ENCODE measurements at regions not wholly inside any gene's neighbourhood (a gene's known extent, or its start where the extent isn't known, plus 50 kb on each side); places are given as distances from the start of the nearest gene placed in this dataset.
"Not testable (repeated sequence)": the region's sequence is repeated elsewhere in the genome, so short reads cannot be mapped to it uniquely, and the experiment has no call there.

DNA sequence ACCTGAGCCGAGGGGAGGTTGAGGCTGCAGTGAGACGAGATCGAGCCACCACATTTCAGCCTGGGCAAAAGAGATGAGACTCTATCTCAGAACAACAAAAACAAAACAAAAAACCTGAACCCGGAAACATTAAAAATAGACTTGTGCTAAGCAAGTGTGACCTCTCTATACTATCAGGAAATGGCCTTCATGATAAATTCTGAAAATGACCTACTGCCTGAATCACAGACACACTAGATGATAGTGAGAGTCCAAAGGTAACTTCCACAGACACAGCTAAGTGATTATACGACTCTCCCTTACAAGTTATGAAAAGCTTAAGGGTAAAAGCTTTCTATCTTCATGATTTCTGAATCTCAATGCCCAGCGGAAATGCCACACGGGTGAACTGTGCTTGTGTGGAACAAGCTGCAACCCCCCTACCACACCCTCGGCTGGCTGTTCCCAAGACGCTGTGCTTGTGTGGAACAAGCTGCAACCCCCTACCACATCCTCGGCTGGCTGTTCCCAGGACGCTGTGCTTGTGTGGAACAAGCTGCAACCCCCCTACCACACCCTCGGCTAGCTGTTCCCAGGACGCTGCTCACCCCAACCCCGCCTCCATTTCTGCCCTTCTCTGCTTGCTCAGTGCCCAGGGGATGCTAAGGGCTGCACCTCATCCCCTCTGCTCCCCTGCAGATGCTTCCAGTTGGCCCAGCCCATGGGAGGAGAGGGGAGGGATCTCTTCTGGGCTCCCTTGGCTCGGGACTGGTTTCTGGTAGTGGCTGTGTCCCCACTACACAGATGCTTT, 56.2 kb upstream of the TNK2 start:
- H3K27me3 ChIP-seq; DNase-seq (ENCODE audit: low spot score); H3K36me3 ChIP-seq; H3K4me3 ChIP-seq; H3K9me3 ChIP-seq; H3K27ac ChIP-seq; H3K4me1 ChIP-seq: not testable (repeated sequence)

GRCh38 chr3:195962222-195962621, 53.9 kb upstream of the TNK2 start:
- not testable (repeated sequence) for DNase-seq (ENCODE audit: low spot score); H3K36me3 ChIP-seq; H3K27me3 ChIP-seq; H3K9me3 ChIP-seq; H3K4me1 ChIP-seq; H3K27ac ChIP-seq; H3K4me3 ChIP-seq

DNA sequence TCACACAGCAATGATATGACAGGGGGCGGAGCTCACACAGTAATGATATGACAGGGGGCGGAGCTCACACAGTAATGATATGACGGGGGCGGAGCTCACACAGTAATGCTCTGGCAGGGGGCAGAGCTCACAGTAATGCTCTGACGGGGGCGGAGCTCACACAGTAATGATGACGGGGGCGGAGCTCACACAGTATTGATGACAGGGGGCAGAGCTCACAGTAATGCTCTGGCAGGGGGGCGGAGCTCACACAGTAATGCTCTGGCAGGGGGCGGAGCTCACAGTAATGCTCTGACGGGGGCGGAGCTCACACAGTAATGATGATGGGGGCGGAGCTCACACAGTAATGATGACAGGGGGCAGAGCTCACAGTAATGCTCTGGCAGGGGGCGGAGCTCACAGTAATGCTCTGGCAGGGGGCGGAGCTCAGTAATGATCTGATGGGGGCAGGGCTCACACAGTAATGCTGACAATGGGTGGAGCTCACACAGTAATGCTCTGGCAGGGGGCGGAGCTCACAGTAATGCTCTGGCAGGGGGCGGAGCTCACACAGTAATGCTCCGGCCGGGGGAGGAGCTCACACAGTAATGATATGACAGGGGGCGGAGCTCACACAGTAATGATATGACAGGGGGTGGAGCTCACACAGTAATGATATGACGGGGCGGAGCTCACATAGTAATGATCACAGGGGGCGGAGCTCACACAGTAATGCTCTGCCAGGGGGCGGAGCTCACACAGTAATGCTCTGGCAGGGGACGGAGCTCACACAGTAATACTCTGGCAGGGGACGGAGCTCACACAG, 52.8 kb upstream of the TNK2 start:
- not testable (repeated sequence) for H3K27me3 ChIP-seq; DNase-seq (ENCODE audit: low spot score); H3K4me3 ChIP-seq; H3K4me1 ChIP-seq; H3K9me3 ChIP-seq; H3K27ac ChIP-seq; H3K36me3 ChIP-seq

GRCh38 chr3:195960164-195960563, 51.8 kb upstream of the TNK2 start:
- not testable (repeated sequence) for H3K9me3 ChIP-seq; H3K36me3 ChIP-seq; H3K4me1 ChIP-seq; DNase-seq (ENCODE audit: low spot score); H3K27me3 ChIP-seq; H3K27ac ChIP-seq; H3K4me3 ChIP-seq

- not testable (repeated sequence) for H3K4me1 ChIP-seq; H3K9me3 ChIP-seq; H3K4me3 ChIP-seq; H3K36me3 ChIP-seq; H3K27me3 ChIP-seq; H3K27ac ChIP-seq; DNase-seq (ENCODE audit: low spot score)
Measured at GRCh38 chr3:195959367-195960157, 51.2 kb upstream of the TNK2 start.

- H3K27ac ChIP-seq; H3K9me3 ChIP-seq; H3K36me3 ChIP-seq; H3K4me1 ChIP-seq; H3K27me3 ChIP-seq; DNase-seq (ENCODE audit: low spot score); H3K4me3 ChIP-seq: not testable (repeated sequence)
Measured at GRCh38 chr3:195958736-195959135, 50.4 kb upstream of the TNK2 start.

All from right atrium auricular region (tissue), 2 donors.